Lower leg skin (tissue), 4 donors: ENCODE measurements at regions not wholly inside any gene's neighbourhood (a gene's known extent, or its start where the extent isn't known, plus 50 kb on each side); places are given as distances from the start of the nearest gene placed in this dataset.

ENCODE experiments used
- DNase-seq, 2 donors: peaks; one replicate each; pipeline ENCODE4 v3.0.0-alpha.2; 2019; ENCODE audit warnings: low spot score in 2 of 2
- H3K4me3 ChIP-seq: fragments of 200-600 bp; sonication (generic); 2 replicates; pipeline ENCODE4 v1.5.1; 2017; ENCODE audit warnings: mild to moderate bottlenecking, low read depth; ENCODE audit not compliant: poor library complexity, severe bottlenecking
- CTCF ChIP-seq, 3 donors: fragments of 450-650 bp; IDR thresholded peaks; one replicate each; pipeline ENCODE4 v1.5.1; 2016; ENCODE audit warnings: antibody characterized with exemption in 3 of 3, mild to moderate bottlenecking in 3 of 3, moderate library complexity in 2 of 3
- POLR2A ChIP-seq, 2 donors: fragments of 450-650 bp; IDR thresholded peaks; one replicate each; pipeline ENCODE4 v1.6.1; 2016 to 2017; ENCODE audit warnings: antibody characterized with exemption in 2 of 2, mild to moderate bottlenecking in 1 of 2, moderate library complexity in 1 of 2
- WGBS, 2 donors: methylation state at CpG; one replicate each; pipeline ENCODE4 v1.1.5; 2018; 5-methylcytosine and 5-hydroxymethylcytosine counted together
- intact Hi-C: fragments of 100-400 bp; cut with DNase I; formaldehyde crosslinking; loops from one replicate; pipeline ENCODE4 v1.15.0; 2023; ENCODE audit warnings: low total_unique reads

GRCh38 chr21:41031701-41032220, 136.2 kb upstream of the BACE2 start:
- WGBS, 2 donors = 73 to 86% methylated on average over 3 of the region's 3 CpGs

DNA sequence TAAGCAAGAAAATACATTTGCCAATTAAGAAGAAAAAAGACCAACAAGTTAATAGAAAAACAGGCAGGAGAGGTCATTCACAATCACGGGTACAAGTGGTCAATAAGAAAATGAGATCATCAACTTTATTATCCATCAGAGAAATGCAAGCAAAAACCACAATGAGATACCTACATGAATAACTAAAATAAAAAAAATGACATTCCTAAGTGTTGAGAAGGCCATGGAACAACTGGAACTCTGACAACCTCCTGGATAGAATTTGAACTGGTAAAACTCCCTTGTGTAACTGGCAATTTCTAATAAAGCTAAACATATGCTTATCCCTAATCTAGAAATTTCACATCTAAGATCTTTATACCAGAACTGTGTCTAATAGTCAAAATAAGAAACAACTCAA, 135.4 kb upstream of the BACE2 start:
- no peak for DNase-seq
- intact Hi-C loops = no loop called here
- TF ChIP-seq CTCF (IDR thresholded peaks at IDR 0.05) (no peak), POLR2A (IDR thresholded peaks at IDR 0.05) (no peak)
- H3K4me3 ChIP-seq = no peak overlapping the region
- 73 to 85% methylated on average over 1 of the region's 1 CpG for WGBS, 2 donors

More at GRCh38 chr21:41031701-41032220, 136.2 kb upstream of the BACE2 start:
- no peak overlapping the region for H3K4me3 ChIP-seq
- intact Hi-C loops = no loop called here
- DNase-seq = no peak
- no peak for TF ChIP-seq CTCF (IDR thresholded peaks at IDR 0.05)
- no peak for TF ChIP-seq POLR2A (IDR thresholded peaks at IDR 0.05)

- 81 to 85% methylated on average over 6 of the region's 6 CpGs for WGBS, 2 donors
- DNase-seq = no peak
- no peak for TF ChIP-seq CTCF (IDR thresholded peaks at IDR 0.05)
- TF ChIP-seq POLR2A (IDR thresholded peaks at IDR 0.05) = no peak
- H3K4me3 ChIP-seq = no peak overlapping the region
- intact Hi-C loops = no loop called here
Observed at GRCh38 chr21:41037212-41037611, 130.7 kb upstream of the BACE2 start.

- DNase-seq = no peak
- no peak overlapping the region for H3K4me3 ChIP-seq
- intact Hi-C loops = no loop called here
- TF ChIP-seq POLR2A (IDR thresholded peaks at IDR 0.05) = no peak
- no peak for TF ChIP-seq CTCF (IDR thresholded peaks at IDR 0.05)
- WGBS, 2 donors = 89 to 95% methylated on average over 1 of the region's 1 CpG
Observed at GRCh38 chr21:41037936-41038335, 130.0 kb upstream of the BACE2 start.

DNA sequence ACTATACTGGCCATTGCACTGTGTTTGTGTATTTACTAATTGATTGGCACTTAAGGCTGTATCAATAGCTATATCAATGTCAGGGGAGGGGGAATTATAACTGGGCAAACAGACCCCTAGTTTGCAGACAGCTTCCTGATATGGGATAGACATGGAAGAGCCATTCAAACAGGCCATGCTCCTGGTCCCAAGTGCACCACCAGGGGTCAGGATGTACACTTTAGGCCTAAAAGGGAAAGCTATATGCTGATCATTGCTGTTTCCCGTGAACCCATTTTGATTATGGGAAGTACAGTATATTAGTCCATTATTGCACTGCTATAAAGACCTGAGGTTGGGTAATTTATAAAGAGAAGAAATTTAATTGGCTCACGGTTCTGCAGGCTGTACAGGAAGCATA, 124.9 kb upstream of the BACE2 start:
- no peak overlapping the region for H3K4me3 ChIP-seq
- no peak for TF ChIP-seq CTCF (IDR thresholded peaks at IDR 0.05)
- TF ChIP-seq POLR2A (IDR thresholded peaks at IDR 0.05) = no peak
- intact Hi-C loops = no loop called here
- no peak for DNase-seq
- WGBS, 2 donors = 73 to 82% methylated on average over 2 of the region's 2 CpGs
